Activated T-cell treated with anti-CD3 and anti-CD28 coated beads, Interleukin-2, amount 50 U/mL, for 72 hours (primary cell): ENCODE measurements at regions not wholly inside any gene's neighbourhood (a gene's known extent, or its start where the extent isn't known, plus 50 kb on each side); places are given as distances from the start of the nearest gene placed in this dataset.
A peak's percentile ranks its signal among the peaks of the same experiment; 100 is the strongest.

Experiments
- ATAC-seq, 2 donors: fragments of 150-1000 bp; cut with Tn5 transposase; replicated peaks in 1 of 2; 2 replicates each; pipeline ENCODE4 v1.10.0; 2021; ENCODE audit warnings: moderate library complexity in 2 of 2, mild to moderate bottlenecking in 1 of 2
- DNase-seq, 2 donors: peaks; one replicate each; pipeline ENCODE4 v3.0.0; 2021 to 2022; ENCODE audit warnings: mixed read lengths in 1 of 2
- H3K27ac Mint-ChIP-seq: one replicate; pipeline ENCODE4 v1.8.0; 2022; ENCODE audit warnings: mild to moderate bottlenecking, moderate library complexity, mixed read lengths
- H3K27me3 Mint-ChIP-seq: one replicate; pipeline ENCODE4 v1.8.0; 2022; ENCODE audit warnings: low read depth, mixed read lengths
- H3K36me3 Mint-ChIP-seq, 2 donors: one replicate each; pipeline ENCODE4 v1.8.0; 2022; ENCODE audit warnings: mixed read lengths in 2 of 2, mild to moderate bottlenecking in 1 of 2; ENCODE audit not compliant: insufficient read depth in 2 of 2
- H3K4me1 Mint-ChIP-seq: one replicate; pipeline ENCODE4 v1.8.0; 2022; ENCODE audit warnings: low read depth, mixed read lengths
- H3K4me3 Mint-ChIP-seq, 2 donors: one replicate each; pipeline ENCODE4 v1.8.0; 2022; ENCODE audit warnings: mild to moderate bottlenecking in 2 of 2, mixed read lengths in 2 of 2, moderate library complexity in 2 of 2
- H3K9me3 Mint-ChIP-seq, 2 donors: one replicate each; pipeline ENCODE4 v1.8.0; 2022; ENCODE audit warnings: mixed read lengths in 2 of 2

GRCh38 chr1:244207935-244208244 is 156.8 kb downstream of the ZBTB18 start:
- no peak overlapping the region for H3K27ac Mint-ChIP-seq
- H3K27me3 Mint-ChIP-seq, result no peaks in the 10 kb centered on the region
- no peaks in the 10 kb centered on the region for H3K4me1 Mint-ChIP-seq
- DNase-seq (no peak), ATAC-seq (no peak)
- no peak overlapping the region for H3K4me3 Mint-ChIP-seq
- H3K9me3 Mint-ChIP-seq, result no peaks in the 10 kb centered on the region
- no peaks in the 10 kb centered on the region for H3K36me3 Mint-ChIP-seq

- H3K4me3 Mint-ChIP-seq, result no peak overlapping the region
- no peak overlapping the region for H3K27ac Mint-ChIP-seq
- H3K27me3 Mint-ChIP-seq, result no peaks in the 10 kb centered on the region
- H3K36me3 Mint-ChIP-seq, result no peaks in the 10 kb centered on the region
- no peak for DNase-seq
- ATAC-seq, result no peak
- no peaks in the 10 kb centered on the region for H3K9me3 Mint-ChIP-seq
- H3K4me1 Mint-ChIP-seq, result no peaks in the 10 kb centered on the region
Observed at GRCh38 chr1:244209955-244210354, 158.9 kb downstream of the ZBTB18 start.

- Mint-ChIP-seq H3K27me3 (no peaks in the 10 kb centered on the region), H3K4me1 (no peaks in the 10 kb centered on the region), H3K9me3 (no peaks in the 10 kb centered on the region), H3K27ac (no peak overlapping the region), H3K4me3 (no peak overlapping the region), H3K36me3 (no peaks in the 10 kb centered on the region)
- DNase-seq (no peak), ATAC-seq (no peak)
Observed at GRCh38 chr1:244210884-244211558, 159.9 kb downstream of the ZBTB18 start.

GRCh38 chr1:244211559-244211944 is 160.5 kb downstream of the ZBTB18 start:
- DNase-seq (no peak), ATAC-seq (no peak)
- Mint-ChIP-seq H3K9me3 (no peaks in the 10 kb centered on the region), H3K36me3 (no peaks in the 10 kb centered on the region), H3K27me3 (no peaks in the 10 kb centered on the region), H3K27ac (no peak overlapping the region), H3K4me3 (no peak overlapping the region), H3K4me1 (no peaks in the 10 kb centered on the region)

GRCh38 chr1:244212219-244212618 is 161.1 kb downstream of the ZBTB18 start:
- Mint-ChIP-seq H3K27me3 (no peaks in the 10 kb centered on the region), H3K4me3 (no peak overlapping the region), H3K4me1 (no peaks in the 10 kb centered on the region), H3K9me3 (no peaks in the 10 kb centered on the region), H3K36me3 (no peaks in the 10 kb centered on the region), H3K27ac (no peak overlapping the region)
- no peak for DNase-seq
- ATAC-seq, result no peak

GRCh38 chr1:244212797-244213475 is 161.9 kb downstream of the ZBTB18 start:
- H3K4me3 Mint-ChIP-seq, result no peak overlapping the region
- no peak for DNase-seq
- H3K4me1 Mint-ChIP-seq, result no peaks in the 10 kb centered on the region
- no peaks in the 10 kb centered on the region for H3K9me3 Mint-ChIP-seq
- H3K27me3 Mint-ChIP-seq, result no peaks in the 10 kb centered on the region
- ATAC-seq, result peak in 1 of 2 donors; percentile 53
- no peak overlapping the region for H3K27ac Mint-ChIP-seq
- no peaks in the 10 kb centered on the region for H3K36me3 Mint-ChIP-seq

GRCh38 chr1:244214009-244214967 is 163.2 kb downstream of the ZBTB18 start:
- no peaks in the 10 kb centered on the region for H3K9me3 Mint-ChIP-seq
- H3K4me3 Mint-ChIP-seq, result no peak overlapping the region
- ATAC-seq (no peak), DNase-seq (no peak)
- H3K27ac Mint-ChIP-seq, result no peak overlapping the region
- H3K36me3 Mint-ChIP-seq, result no peaks in the 10 kb centered on the region
- no peaks in the 10 kb centered on the region for H3K4me1 Mint-ChIP-seq
- H3K27me3 Mint-ChIP-seq, result no peaks in the 10 kb centered on the region

GRCh38 chr1:244216836-244217235 is 165.8 kb downstream of the ZBTB18 start:
- H3K9me3 Mint-ChIP-seq, result no peaks in the 10 kb centered on the region
- H3K27ac Mint-ChIP-seq, result no peak overlapping the region
- no peak overlapping the region for H3K4me3 Mint-ChIP-seq
- no peaks in the 10 kb centered on the region for H3K4me1 Mint-ChIP-seq
- no peaks in the 10 kb centered on the region for H3K36me3 Mint-ChIP-seq
- no peak for ATAC-seq
- no peak for DNase-seq
- no peaks in the 10 kb centered on the region for H3K27me3 Mint-ChIP-seq

- no peaks in the 10 kb centered on the region for H3K27me3 Mint-ChIP-seq
- no peak for DNase-seq
- H3K27ac Mint-ChIP-seq, result no peak overlapping the region
- H3K4me1 Mint-ChIP-seq, result no peaks in the 10 kb centered on the region
- H3K9me3 Mint-ChIP-seq, result no peaks in the 10 kb centered on the region
- no peak for ATAC-seq
- H3K4me3 Mint-ChIP-seq, result no peak overlapping the region
- no peaks in the 10 kb centered on the region for H3K36me3 Mint-ChIP-seq
Observed at GRCh38 chr1:244217711-244218110, 166.6 kb downstream of the ZBTB18 start.

GRCh38 chr1:244218220-244218619 is 167.1 kb downstream of the ZBTB18 start:
- ATAC-seq (no peak), DNase-seq (no peak)
- Mint-ChIP-seq H3K27ac (no peak overlapping the region), H3K4me1 (no peaks in the 10 kb centered on the region), H3K9me3 (no peaks in the 10 kb centered on the region), H3K36me3 (no peaks in the 10 kb centered on the region), H3K27me3 (no peaks in the 10 kb centered on the region), H3K4me3 (no peak overlapping the region)

- ATAC-seq (no peak), DNase-seq (no peak)
- H3K4me3 Mint-ChIP-seq, result no peak overlapping the region
- no peaks in the 10 kb centered on the region for H3K4me1 Mint-ChIP-seq
- H3K27me3 Mint-ChIP-seq, result no peaks in the 10 kb centered on the region
- H3K9me3 Mint-ChIP-seq, result no peaks in the 10 kb centered on the region
- H3K36me3 Mint-ChIP-seq, result no peaks in the 10 kb centered on the region
- H3K27ac Mint-ChIP-seq, result no peak overlapping the region
Observed at GRCh38 chr1:244219149-244219548, 168.1 kb downstream of the ZBTB18 start.

- DNase-seq (no peak), ATAC-seq (no peak)
- Mint-ChIP-seq H3K4me1 (no peaks in the 10 kb centered on the region), H3K36me3 (no peaks in the 10 kb centered on the region), H3K27me3 (no peaks in the 10 kb centered on the region), H3K4me3 (no peak overlapping the region), H3K9me3 (no peaks in the 10 kb centered on the region), H3K27ac (no peak overlapping the region)
Observed at GRCh38 chr1:244219802-244220201, 168.7 kb downstream of the ZBTB18 start.

- no peak for ATAC-seq
Observed at GRCh38 chr1:244220410-244220809, 169.3 kb downstream of the ZBTB18 start.

More at GRCh38 chr1:244220410-244220809, 169.3 kb downstream of the ZBTB18 start:
- H3K27me3 Mint-ChIP-seq, result no peaks in the 10 kb centered on the region
- H3K4me3 Mint-ChIP-seq, result no peak overlapping the region
- no peak for DNase-seq
- no peaks in the 10 kb centered on the region for H3K4me1 Mint-ChIP-seq
- H3K9me3 Mint-ChIP-seq, result no peaks in the 10 kb centered on the region
- no peak overlapping the region for H3K27ac Mint-ChIP-seq
- no peaks in the 10 kb centered on the region for H3K36me3 Mint-ChIP-seq
